Sigmoid colon (tissue), 6 donors: ENCODE measurements at regions not wholly inside any gene's neighbourhood (a gene's known extent, or its start where the extent isn't known, plus 50 kb on each side); places are given as distances from the start of the nearest gene placed in this dataset.
"Not testable (repeated sequence)": the region's sequence is repeated elsewhere in the genome, so short reads cannot be mapped to it uniquely, and the experiment has no call there.

Source experiments
- DNase-seq: peaks from one replicate; pipeline ENCODE4 v3.0.0-alpha.2; 2019
- H3K27ac ChIP-seq, 4 donors: fragments of 200-600 bp; sonication (generic); one replicate each; pipeline ENCODE4 v1.5.1; 2016 to 2019; ENCODE audit warnings: mild to moderate bottlenecking in 1 of 4
- H3K27me3 ChIP-seq, 3 donors: fragments of 200-600 bp; sonication (generic); one replicate each; pipeline ENCODE4 v1.5.1; 2019; ENCODE audit warnings: mild to moderate bottlenecking in 1 of 3
- H3K36me3 ChIP-seq, 4 donors: fragments of 200-600 bp; sonication (generic); one replicate each; pipeline ENCODE4 v1.5.1; 2016 to 2019
- H3K4me1 ChIP-seq, 4 donors: fragments of 200-600 bp; sonication (generic); one replicate each; pipeline ENCODE4 v1.5.1; 2017 to 2019
- H3K4me3 ChIP-seq, 4 donors: fragments of 200-600 bp; sonication (generic); one replicate each; pipeline ENCODE4 v1.5.1; 2017 to 2019; ENCODE audit warnings: mild to moderate bottlenecking in 2 of 4, moderate library complexity in 1 of 4
- H3K9me3 ChIP-seq, 4 donors: fragments of 200-600 bp in 3 of 4; sonication (generic) in 3 of 4; one replicate each; pipeline versions ENCODE4 v1.5.1 to v1.6.1; 2013 to 2019
- CTCF ChIP-seq, 4 experiments: fragments of 450-650 bp in 3 of 4; fragments of 200-600 bp in 1 of 4; IDR thresholded peaks; one replicate each; pipeline ENCODE4 v1.5.1; 2016 to 2019; ENCODE audit warnings: antibody characterized with exemption in 4 of 4, mild to moderate bottlenecking in 3 of 4, moderate library complexity in 2 of 4
- EP300 ChIP-seq, 4 donors: sonication (generic); formaldehyde crosslinking; IDR thresholded peaks; one replicate each; pipeline ENCODE4 v1.6.1; 2017; ENCODE audit warnings: antibody characterized with exemption in 4 of 4
- POLR2A ChIP-seq, 2 donors: fragments of 450-650 bp; IDR thresholded peaks; one replicate each; pipeline ENCODE4 v1.6.1; 2016; ENCODE audit warnings: antibody characterized with exemption in 2 of 2, mild to moderate bottlenecking in 2 of 2, moderate library complexity in 2 of 2
- POLR2AphosphoS5 ChIP-seq, 4 donors: sonication (generic); formaldehyde crosslinking; IDR thresholded peaks; one replicate each; pipeline ENCODE4 v1.6.1; 2017; ENCODE audit warnings: antibody characterized with exemption in 4 of 4
- WGBS, 2 donors: extraction: QIAGEN DNeasy Blood & Tissue Kit; methylation state at CpG; one replicate each; pipeline ENCODE4 v1.1.7; 2013; 5-methylcytosine and 5-hydroxymethylcytosine counted together
- intact Hi-C: fragments of 100-400 bp; cut with DNase I; formaldehyde crosslinking; loops from one replicate; pipeline ENCODE4 v1.15.1; 2023
- donor health status: healthy with polysubstance abuse.
- donor health status: healthy.

GRCh38 chr11:23884341-23884740 is 612.5 kb upstream of the LUZP2 start:
- Histone ChIP-seq H3K27me3 (no peaks in the 10 kb centered on the region), H3K4me3 (no peak overlapping the region), H3K9me3 (no peaks in the 10 kb centered on the region), H3K36me3 (no peaks in the 10 kb centered on the region), H3K4me1 (no peaks in the 10 kb centered on the region), H3K27ac (no peak overlapping the region)
- DNase-seq, result no peak
- TF ChIP-seq POLR2A (IDR thresholded peaks at IDR 0.05), result no peak
- no peak for TF ChIP-seq EP300 (IDR thresholded peaks at IDR 0.05)
- no peak for TF ChIP-seq CTCF (IDR thresholded peaks at IDR 0.05)
- TF ChIP-seq POLR2AphosphoS5 (IDR thresholded peaks at IDR 0.05), result no peak
- intact Hi-C loops, result no loop called here

GRCh38 chr11:23885801-23886200 is 611.1 kb upstream of the LUZP2 start:
- no peaks in the 10 kb centered on the region for H3K9me3 ChIP-seq
- TF ChIP-seq EP300 (IDR thresholded peaks at IDR 0.05) (no peak), POLR2A (IDR thresholded peaks at IDR 0.05) (no peak), POLR2AphosphoS5 (IDR thresholded peaks at IDR 0.05) (no peak), CTCF (IDR thresholded peaks at IDR 0.05) (no peak)
- no peaks in the 10 kb centered on the region for H3K4me1 ChIP-seq
- no peaks in the 10 kb centered on the region for H3K36me3 ChIP-seq
- DNase-seq, result no peak
- intact Hi-C loops, result no loop called here
- H3K4me3 ChIP-seq, result no peak overlapping the region
- H3K27ac ChIP-seq, result no peak overlapping the region
- H3K27me3 ChIP-seq, result no peaks in the 10 kb centered on the region
- WGBS, 2 donors, result 91 to 93% methylated on average over 2 of the region's 2 CpGs

GRCh38 chr11:23887122-23887521 is 609.7 kb upstream of the LUZP2 start:
- DNase-seq, H3K4me1 ChIP-seq, intact Hi-C loops, H3K27ac ChIP-seq, H3K36me3 ChIP-seq, H3K4me3 ChIP-seq, H3K27me3 ChIP-seq, H3K9me3 ChIP-seq: not testable (repeated sequence)
- 41 to 79% methylated on average over 4 of the region's 4 CpGs for WGBS, 2 donors

- no peak for DNase-seq
- 84 to 85% methylated on average over 2 of the region's 2 CpGs for WGBS, 2 donors
- no peak overlapping the region for H3K4me3 ChIP-seq
- H3K36me3 ChIP-seq, result no peaks in the 10 kb centered on the region
- intact Hi-C loops, result no loop called here
- no peaks in the 10 kb centered on the region for H3K27me3 ChIP-seq
- peaks cover 0 to 12% (median 5%) of the 10 kb centered on the region in 4 donors for H3K4me1 ChIP-seq
- no peak for TF ChIP-seq CTCF (IDR thresholded peaks at IDR 0.05)
- TF ChIP-seq POLR2AphosphoS5 (IDR thresholded peaks at IDR 0.05), result no peak
- TF ChIP-seq POLR2A (IDR thresholded peaks at IDR 0.05), result no peak
- TF ChIP-seq EP300 (IDR thresholded peaks at IDR 0.05), result no peak
- H3K27ac ChIP-seq, result no peak overlapping the region
- H3K9me3 ChIP-seq, result no peaks in the 10 kb centered on the region
Measured at GRCh38 chr11:23893126-23893525, 603.7 kb upstream of the LUZP2 start.

GRCh38 chr11:23897453-23898286 is 599.2 kb upstream of the LUZP2 start:
- H3K4me1 ChIP-seq, result peaks cover 0 to 15% (median 7%) of the 10 kb centered on the region in 4 donors
- 68 to 85% methylated on average over 9 of the region's 9 CpGs for WGBS, 2 donors
- no peaks in the 10 kb centered on the region for H3K27me3 ChIP-seq
- TF ChIP-seq POLR2A (IDR thresholded peaks at IDR 0.05) (no peak), POLR2AphosphoS5 (IDR thresholded peaks at IDR 0.05) (peak in 2 of 4 donors; percentile 51 to 53)
- no peak for DNase-seq
- no peaks in the 10 kb centered on the region for H3K36me3 ChIP-seq
- no peaks in the 10 kb centered on the region for H3K9me3 ChIP-seq
- no peak overlapping the region for H3K27ac ChIP-seq
- no peak overlapping the region for H3K4me3 ChIP-seq
- intact Hi-C loops, result no loop called here
